MM.1S (cell line): ENCODE measurements at regions not wholly inside any gene's neighbourhood (a gene's known extent, or its start where the extent isn't known, plus 50 kb on each side); places are given as distances from the start of the nearest gene placed in this dataset.

Experiments
- DNase-seq: peaks from one replicate; pipeline ENCODE4 v3.0.0-alpha.2; 2015
- H2AFZ ChIP-seq: fragments of 300-600 bp; sonication (generic); 2 replicates; pipeline ENCODE4 v1.6.0; 2016; ENCODE audit warnings: antibody characterized with exemption, low read length
- H3F3A ChIP-seq: fragments of 300-600 bp; sonication (generic); 2 replicates; pipeline ENCODE4 v1.6.1; 2016; ENCODE audit warnings: mild to moderate bottlenecking, antibody characterized with exemption, low read length, moderate library complexity, mixed read lengths; ENCODE audit not compliant: insufficient read depth
- H3K27ac ChIP-seq: fragments of 300-600 bp; sonication (generic); 2 replicates; pipeline ENCODE4 v1.5.1; 2016; ENCODE audit warnings: mild to moderate bottlenecking, low read length
- H3K27me3 ChIP-seq: fragments of 300-600 bp; sonication (generic); replicated peaks from 2 replicates; pipeline ENCODE4 v1.6.0; 2016; ENCODE audit warnings: low read length; ENCODE audit not compliant: insufficient read depth
- H3K36me3 ChIP-seq: fragments of 300-600 bp; sonication (generic); replicated peaks from 2 replicates; pipeline ENCODE4 v1.6.1; 2016; ENCODE audit warnings: mild to moderate bottlenecking, low read length, mixed read lengths; ENCODE audit not compliant: insufficient read depth
- H3K4me1 ChIP-seq: fragments of 300-600 bp; sonication (generic); 2 replicates; pipeline ENCODE4 v1.6.1; 2016; ENCODE audit warnings: low read length, mixed read lengths
- H3K4me2 ChIP-seq: fragments of 300-600 bp; sonication (generic); 2 replicates; pipeline ENCODE4 v1.6.0; 2016; ENCODE audit warnings: low read depth, low read length
- H3K4me3 ChIP-seq: fragments of 300-600 bp; sonication (generic); 2 replicates; pipeline ENCODE4 v1.5.1; 2016; ENCODE audit warnings: low read length, mixed read lengths
- H3K79me2 ChIP-seq: fragments of 300-600 bp; sonication (generic); 2 replicates; pipeline ENCODE4 v1.6.1; 2016; ENCODE audit warnings: mixed run types, low read length, mixed read lengths
- H3K9ac ChIP-seq: fragments of 300-600 bp; sonication (generic); 2 replicates; pipeline ENCODE4 v1.6.1; 2016; ENCODE audit warnings: low read length, mixed read lengths
- H3K9me2 ChIP-seq: fragments of 300-600 bp; sonication (generic); replicated peaks from 2 replicates; pipeline ENCODE4 v1.6.1; 2016; ENCODE audit warnings: mild to moderate bottlenecking, low read length, mixed read lengths; ENCODE audit not compliant: insufficient read depth
- H3K9me3 ChIP-seq: fragments of 300-600 bp; sonication (generic); replicated peaks from 2 replicates; pipeline ENCODE4 v1.6.1; 2016; ENCODE audit warnings: mild to moderate bottlenecking, low read length, mixed read lengths; ENCODE audit not compliant: insufficient read depth
- H4K20me1 ChIP-seq: fragments of 300-600 bp; sonication (generic); 2 replicates; pipeline ENCODE4 v1.6.1; 2016; ENCODE audit warnings: mild to moderate bottlenecking, low read length, moderate library complexity, mixed read lengths; ENCODE audit not compliant: insufficient read depth
- EZH2 ChIP-seq: fragments of 300-600 bp; sonication (generic); optimal IDR thresholded peaks from 2 replicates; pipeline ENCODE3; 2017; ENCODE audit warnings: low read depth, mild to moderate bottlenecking, antibody characterized with exemption, low read length, mixed read lengths
- EZH2phosphoT487 ChIP-seq: fragments of 300-600 bp; sonication (generic); IDR thresholded peaks from 2 replicates; pipeline ENCODE4 v1.6.1; 2018; ENCODE audit warnings: antibody characterized with exemption, low read length
- TF ChIP-seq, protein P1 (sequence below): fragments of 300-600 bp; sonication (generic); IDR thresholded peaks from 2 replicates; pipeline ENCODE4 v1.5.1; 2016; ENCODE audit warnings: antibody characterized with exemption, low read length, mixed read lengths

DNA sequence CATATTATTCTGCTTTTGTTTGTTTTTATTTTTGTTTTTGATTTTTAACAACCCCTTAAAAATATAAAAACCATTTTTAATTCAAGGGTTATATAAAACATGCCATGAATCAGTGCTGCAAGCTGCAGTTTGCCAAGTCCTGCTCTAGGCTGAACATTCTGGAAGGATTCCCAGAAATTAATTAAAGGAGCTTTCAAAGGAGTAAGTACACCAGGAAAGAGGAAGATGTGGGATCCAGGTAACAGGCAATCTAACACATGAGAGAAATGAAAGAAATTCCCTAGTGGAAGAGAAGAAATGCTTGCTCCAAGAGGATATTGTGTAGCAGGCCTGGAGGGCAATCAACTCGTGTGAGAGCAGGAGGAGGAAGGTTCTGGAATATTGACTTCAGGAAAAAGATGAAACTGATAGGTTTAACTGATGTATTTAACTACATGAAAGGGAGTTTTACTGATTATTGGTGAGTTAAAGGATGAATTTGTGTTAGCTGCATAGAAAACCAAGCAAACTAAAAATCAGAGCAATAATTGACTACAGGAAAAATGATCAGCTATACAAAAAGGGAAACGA lies 146.0 kb upstream of the PHACTR1 start:
- Histone ChIP-seq H3K9me2 (no peaks in the 10 kb centered on the region), H3K27ac (no peak overlapping the region), H3K4me2 (no peak overlapping the region), H3K79me2 (no peaks in the 10 kb centered on the region), H3F3A (no peaks in the 10 kb centered on the region), H3K4me1 (no peaks in the 10 kb centered on the region), H4K20me1 (no peaks in the 10 kb centered on the region), H3K36me3 (no peaks in the 10 kb centered on the region), H3K27me3 (no peaks in the 10 kb centered on the region), H3K9ac (no peak overlapping the region), H2AFZ (no peak overlapping the region), H3K9me3 (no peaks in the 10 kb centered on the region), H3K4me3 (no peak overlapping the region)
- DNase-seq, result no peak
- TF ChIP-seq EZH2phosphoT487 (no peak), EZH2 (no peak)
- TF ChIP-seq, protein P1, sequence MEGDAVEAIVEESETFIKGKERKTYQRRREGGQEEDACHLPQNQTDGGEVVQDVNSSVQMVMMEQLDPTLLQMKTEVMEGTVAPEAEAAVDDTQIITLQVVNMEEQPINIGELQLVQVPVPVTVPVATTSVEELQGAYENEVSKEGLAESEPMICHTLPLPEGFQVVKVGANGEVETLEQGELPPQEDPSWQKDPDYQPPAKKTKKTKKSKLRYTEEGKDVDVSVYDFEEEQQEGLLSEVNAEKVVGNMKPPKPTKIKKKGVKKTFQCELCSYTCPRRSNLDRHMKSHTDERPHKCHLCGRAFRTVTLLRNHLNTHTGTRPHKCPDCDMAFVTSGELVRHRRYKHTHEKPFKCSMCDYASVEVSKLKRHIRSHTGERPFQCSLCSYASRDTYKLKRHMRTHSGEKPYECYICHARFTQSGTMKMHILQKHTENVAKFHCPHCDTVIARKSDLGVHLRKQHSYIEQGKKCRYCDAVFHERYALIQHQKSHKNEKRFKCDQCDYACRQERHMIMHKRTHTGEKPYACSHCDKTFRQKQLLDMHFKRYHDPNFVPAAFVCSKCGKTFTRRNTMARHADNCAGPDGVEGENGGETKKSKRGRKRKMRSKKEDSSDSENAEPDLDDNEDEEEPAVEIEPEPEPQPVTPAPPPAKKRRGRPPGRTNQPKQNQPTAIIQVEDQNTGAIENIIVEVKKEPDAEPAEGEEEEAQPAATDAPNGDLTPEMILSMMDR, result no peak

DNA sequence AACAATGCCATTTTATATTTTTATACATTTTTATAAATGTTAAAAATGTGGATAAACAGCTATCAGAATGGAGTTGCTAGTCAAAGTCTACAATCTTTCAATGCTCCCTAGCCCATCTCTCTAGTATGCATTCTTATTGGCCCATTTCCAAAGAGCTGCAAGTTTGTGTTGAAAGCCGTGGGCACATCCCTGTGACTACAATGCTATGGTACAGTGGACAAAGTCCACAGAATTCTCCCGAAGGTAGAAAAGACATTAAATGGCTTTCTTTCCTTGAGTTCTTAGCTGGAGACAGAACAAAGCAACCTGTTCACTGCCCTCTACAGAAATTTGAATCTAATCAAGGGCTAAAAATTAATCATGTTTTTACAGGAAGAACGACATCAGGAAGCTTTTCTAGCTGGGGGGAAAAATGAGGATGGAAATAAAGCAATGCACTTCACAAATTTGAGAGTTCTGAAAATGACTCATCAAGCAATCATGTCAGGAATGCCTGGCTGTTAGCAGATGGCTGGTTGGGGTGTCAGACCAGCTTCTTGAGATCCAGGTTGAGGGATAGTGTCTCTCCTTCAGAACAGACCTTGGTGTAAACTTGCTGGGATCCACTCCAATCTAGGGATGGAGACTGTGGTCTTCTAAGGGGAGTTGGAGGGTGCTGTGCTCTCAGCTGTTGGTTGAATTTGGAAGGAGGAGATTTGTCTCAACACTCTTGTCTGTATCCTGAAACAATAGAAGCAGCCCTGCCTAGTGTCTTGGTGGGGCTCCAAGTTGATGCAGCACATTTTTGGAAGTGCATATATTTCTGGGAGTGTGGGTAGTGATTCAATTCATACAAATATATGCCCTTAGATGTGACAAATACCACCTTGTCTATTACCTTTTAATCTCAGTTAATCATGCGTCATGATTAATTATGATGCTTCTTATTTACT lies 143.4 kb upstream of the PHACTR1 start:
- DNase-seq, result no peak
- Histone ChIP-seq H2AFZ (no peak overlapping the region), H3F3A (no peaks in the 10 kb centered on the region), H3K79me2 (no peaks in the 10 kb centered on the region), H3K36me3 (no peaks in the 10 kb centered on the region), H4K20me1 (no peaks in the 10 kb centered on the region), H3K4me2 (no peak overlapping the region), H3K27ac (no peak overlapping the region), H3K9me3 (no peaks in the 10 kb centered on the region), H3K27me3 (no peaks in the 10 kb centered on the region), H3K9me2 (no peaks in the 10 kb centered on the region), H3K9ac (no peak overlapping the region), H3K4me3 (no peak overlapping the region), H3K4me1 (no peaks in the 10 kb centered on the region)
- no peak for TF ChIP-seq EZH2
- TF ChIP-seq EZH2phosphoT487, result no peak
- TF ChIP-seq, protein P1, result no peak

GRCh38 chr6:12575961-12576360 lies 140.6 kb upstream of the PHACTR1 start:
- TF ChIP-seq, protein P1, result no peak
- TF ChIP-seq EZH2 (no peak), EZH2phosphoT487 (no peak)
- H2AFZ ChIP-seq, result no peak overlapping the region
- H3K4me1 ChIP-seq, result no peaks in the 10 kb centered on the region

More at GRCh38 chr6:12575961-12576360, 140.6 kb upstream of the PHACTR1 start:
- H3K9me2 ChIP-seq, result no peaks in the 10 kb centered on the region
- no peak overlapping the region for H3K27ac ChIP-seq
- H3K9me3 ChIP-seq, result no peaks in the 10 kb centered on the region
- H4K20me1 ChIP-seq, result no peaks in the 10 kb centered on the region
- DNase-seq, result no peak
- no peak overlapping the region for H3K4me2 ChIP-seq
- H3K27me3 ChIP-seq, result no peaks in the 10 kb centered on the region
- H3K9ac ChIP-seq, result no peak overlapping the region
- H3K79me2 ChIP-seq, result no peaks in the 10 kb centered on the region
- no peaks in the 10 kb centered on the region for H3F3A ChIP-seq
- no peaks in the 10 kb centered on the region for H3K36me3 ChIP-seq
- no peak overlapping the region for H3K4me3 ChIP-seq
